DOHH2 (cell line): ENCODE measurements at regions not wholly inside any gene's neighbourhood (a gene's known extent, or its start where the extent isn't known, plus 50 kb on each side); places are given as distances from the start of the nearest gene placed in this dataset.

Source experiments
- H3F3A ChIP-seq: fragments of 200-600 bp; sonication (generic), shearing (Covaris generic); 2 replicates; pipeline ENCODE4 v1.6.0; 2016; ENCODE audit warnings: antibody characterized with exemption, mild to moderate bottlenecking; ENCODE audit not compliant: control insufficient read depth, insufficient read depth
- H3K27ac ChIP-seq: fragments of 200-600 bp; sonication (generic); 2 replicates; pipeline ENCODE4 v1.5.1; 2014; ENCODE audit warnings: low read depth, mild to moderate bottlenecking, low read length, moderate library complexity
- H3K27me3 ChIP-seq: fragments of 200-600 bp; sonication (generic); 2 replicates; pipeline ENCODE4 v1.6.1; 2014; ENCODE audit warnings: mild to moderate bottlenecking, low read length, mixed read lengths; ENCODE audit not compliant: control insufficient read depth
- H3K36me3 ChIP-seq: fragments of 200-600 bp; sonication (generic); 2 replicates; pipeline ENCODE4 v1.6.1; 2014; ENCODE audit warnings: mild to moderate bottlenecking, low read length, moderate library complexity, mixed read lengths; ENCODE audit not compliant: control insufficient read depth
- H3K4me1 ChIP-seq: fragments of 200-600 bp; sonication (generic); 2 replicates; pipeline ENCODE4 v1.6.1; 2014; ENCODE audit warnings: mild to moderate bottlenecking, low read length, mixed read lengths; ENCODE audit not compliant: control insufficient read depth
- H3K4me2 ChIP-seq: fragments of 200-600 bp; sonication (generic); 2 replicates; pipeline ENCODE4 v1.6.0; 2014; ENCODE audit warnings: mild to moderate bottlenecking, low read length, moderate library complexity
- H3K4me3 ChIP-seq: fragments of 200-600 bp; sonication (generic); 2 replicates; pipeline ENCODE4 v1.5.1; 2014; ENCODE audit warnings: mild to moderate bottlenecking, low read length, mixed read lengths
- H3K79me2 ChIP-seq: fragments of 200-600 bp; sonication (generic); 2 replicates; pipeline ENCODE4 v1.6.1; 2014; ENCODE audit warnings: mild to moderate bottlenecking, low read length, mixed read lengths; ENCODE audit not compliant: control insufficient read depth
- H3K9me2 ChIP-seq: fragments of 200-600 bp; sonication (generic); replicated peaks from 2 replicates; pipeline ENCODE4 v1.6.1; 2014; ENCODE audit warnings: mild to moderate bottlenecking, low read length, mixed read lengths; ENCODE audit not compliant: control insufficient read depth
- H3K9me3 ChIP-seq: fragments of 200-600 bp; sonication (generic); 2 replicates; pipeline ENCODE4 v1.6.1; 2014; ENCODE audit warnings: antibody characterized with exemption, low read length, mixed read lengths; ENCODE audit not compliant: control insufficient read depth, insufficient read depth
- H4K20me1 ChIP-seq: fragments of 200-600 bp; sonication (generic); 2 replicates; pipeline ENCODE4 v1.6.0; 2014; ENCODE audit warnings: low read depth, mild to moderate bottlenecking, antibody characterized with exemption, low read length, moderate library complexity; ENCODE audit not compliant: control insufficient read depth, insufficient read depth
- CTCF ChIP-seq: fragments of 200-600 bp; sonication (generic); IDR thresholded peaks from one replicate; pipeline ENCODE4 v1.5.1; 2014; ENCODE audit warnings: antibody characterized with exemption, mild to moderate bottlenecking, low read depth, low read length; ENCODE audit not compliant: poor library complexity, severe bottlenecking
- EZH2phosphoT487 ChIP-seq: fragments of 200-600 bp; sonication (generic); IDR thresholded peaks from 2 replicates; pipeline ENCODE4 v1.6.1; 2017; ENCODE audit warnings: borderline replicate concordance, mild to moderate bottlenecking, antibody characterized with exemption, low read length, moderate library complexity, mixed read lengths

DNA sequence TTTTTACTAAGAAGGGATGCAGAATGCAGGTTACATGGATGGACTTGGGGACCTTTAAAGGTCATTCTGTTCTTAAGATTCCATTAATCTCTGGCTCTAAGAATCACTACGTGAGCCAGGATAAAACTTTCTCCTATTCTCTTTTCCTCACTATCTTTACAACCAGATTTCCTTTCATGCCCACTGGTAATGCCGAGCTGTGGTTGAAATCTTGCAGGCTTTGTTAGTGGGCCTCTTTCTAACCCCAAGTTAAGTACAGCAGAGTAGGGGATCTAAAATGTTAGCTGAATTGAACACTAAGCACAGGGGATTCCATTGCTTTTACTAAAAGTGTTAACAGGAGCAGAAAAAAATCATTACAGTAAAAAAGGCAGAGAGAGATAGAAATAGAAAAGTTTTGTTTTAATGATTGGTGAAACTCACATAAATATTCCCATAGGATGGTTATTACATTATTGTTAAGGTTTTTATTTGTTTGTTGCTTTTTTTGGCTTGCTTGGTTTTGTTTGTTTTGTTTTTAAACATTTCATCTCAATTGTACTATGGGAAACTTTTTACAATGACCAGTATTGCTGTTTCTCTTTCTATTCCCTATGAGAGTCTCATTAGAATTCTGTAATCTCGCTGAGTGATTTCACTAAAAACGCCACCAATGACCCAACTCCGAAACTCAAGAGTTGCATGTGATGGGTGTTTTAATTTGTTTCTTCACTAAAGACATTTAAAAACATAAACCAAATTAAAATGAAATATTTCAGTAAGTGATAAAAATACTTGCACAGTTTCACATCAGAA lies 54.1 kb upstream of the HTATIP2 start:
- no peak overlapping the region for H3K4me2 ChIP-seq
- no peak overlapping the region for H3K27ac ChIP-seq
- no peak overlapping the region for H3K4me3 ChIP-seq
- H3K36me3 ChIP-seq: no peaks in the 10 kb centered on the region
- H3K9me2 ChIP-seq: no peaks in the 10 kb centered on the region
- TF ChIP-seq CTCF (no peak), EZH2phosphoT487 (no peak)
- no peaks in the 10 kb centered on the region for H3F3A ChIP-seq
- H3K4me1 ChIP-seq: no peaks in the 10 kb centered on the region
- H3K9me3 ChIP-seq: no peaks in the 10 kb centered on the region
- H4K20me1 ChIP-seq: no peaks in the 10 kb centered on the region
- H3K27me3 ChIP-seq: no peaks in the 10 kb centered on the region
- H3K79me2 ChIP-seq: no peaks in the 10 kb centered on the region

GRCh38 chr11:20308601-20309000 lies 54.9 kb upstream of the HTATIP2 start:
- Histone ChIP-seq H3K27ac (no peak overlapping the region), H3K4me3 (no peak overlapping the region), H3K27me3 (no peaks in the 10 kb centered on the region), H3K9me3 (no peaks in the 10 kb centered on the region), H3K9me2 (no peaks in the 10 kb centered on the region), H3F3A (no peaks in the 10 kb centered on the region), H3K4me2 (no peak overlapping the region), H4K20me1 (no peaks in the 10 kb centered on the region), H3K4me1 (no peaks in the 10 kb centered on the region), H3K79me2 (no peaks in the 10 kb centered on the region), H3K36me3 (no peaks in the 10 kb centered on the region)
- TF ChIP-seq EZH2phosphoT487: no peak

- H3K79me2 ChIP-seq: no peaks in the 10 kb centered on the region
- no peak overlapping the region for H3K4me3 ChIP-seq
- no peak for TF ChIP-seq CTCF
- no peak for TF ChIP-seq EZH2phosphoT487
- H4K20me1 ChIP-seq: no peaks in the 10 kb centered on the region
- H3K9me2 ChIP-seq: no peaks in the 10 kb centered on the region
- no peaks in the 10 kb centered on the region for H3F3A ChIP-seq
- H3K36me3 ChIP-seq: no peaks in the 10 kb centered on the region
- H3K27me3 ChIP-seq: no peaks in the 10 kb centered on the region; the same call in 1 of the 2 replicates
- no peaks in the 10 kb centered on the region for H3K9me3 ChIP-seq
- no peak overlapping the region for H3K27ac ChIP-seq
- no peaks in the 10 kb centered on the region for H3K4me1 ChIP-seq
- no peak overlapping the region for H3K4me2 ChIP-seq
These were observed 60.0 kb upstream of the HTATIP2 start for GRCh38 chr11:20303391-20303965.

DNA sequence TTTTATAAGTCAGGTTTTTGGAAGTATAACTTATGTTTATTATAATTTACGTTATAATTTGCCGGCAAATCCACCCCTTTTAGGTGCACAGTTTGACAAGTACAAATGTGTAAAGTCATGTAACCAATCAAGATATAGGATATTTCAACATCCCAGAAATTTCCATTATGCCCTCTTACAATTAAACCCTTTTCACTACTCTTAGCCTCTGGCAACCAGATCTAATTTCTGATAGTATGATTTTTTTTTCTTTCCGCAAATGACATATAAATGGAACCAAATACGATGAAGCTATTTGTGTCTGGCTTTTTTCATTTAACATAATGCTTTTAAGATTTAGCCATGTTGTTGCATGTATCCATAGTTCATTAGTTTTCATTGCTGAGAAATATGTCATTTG lies 69.5 kb upstream of the HTATIP2 start:
- H3K79me2 ChIP-seq: no peaks in the 10 kb centered on the region
- no peaks in the 10 kb centered on the region for H3K9me3 ChIP-seq
- H3K27me3 ChIP-seq: peaks cover 11% of the 10 kb centered on the region; the same call in 1 of the 2 replicates
- no peak for TF ChIP-seq EZH2phosphoT487
- TF ChIP-seq CTCF: no peak
- H4K20me1 ChIP-seq: no peaks in the 10 kb centered on the region
- H3F3A ChIP-seq: no peaks in the 10 kb centered on the region
- no peak overlapping the region for H3K27ac ChIP-seq
- no peaks in the 10 kb centered on the region for H3K4me1 ChIP-seq
- no peak overlapping the region for H3K4me2 ChIP-seq
- H3K4me3 ChIP-seq: no peak overlapping the region
- no peaks in the 10 kb centered on the region for H3K9me2 ChIP-seq
- no peaks in the 10 kb centered on the region for H3K36me3 ChIP-seq
